ENCODE measurements at regions not wholly inside any gene's neighbourhood (a gene's known extent, or its start where the extent isn't known, plus 50 kb on each side); places are given as distances from the start of the nearest gene placed in this dataset.

GRCh38 chr4:117447925-117448324 is 362.5 kb upstream of the TRAM1L1 start:
- DNase-seq: no peak

GRCh38 chr4:117455088-117455487 is 369.7 kb upstream of the TRAM1L1 start:
- DNase-seq: no peak

- DNase-seq: no peak
Observed at GRCh38 chr4:117466388-117466787, 381.0 kb upstream of the TRAM1L1 start.

DNA sequence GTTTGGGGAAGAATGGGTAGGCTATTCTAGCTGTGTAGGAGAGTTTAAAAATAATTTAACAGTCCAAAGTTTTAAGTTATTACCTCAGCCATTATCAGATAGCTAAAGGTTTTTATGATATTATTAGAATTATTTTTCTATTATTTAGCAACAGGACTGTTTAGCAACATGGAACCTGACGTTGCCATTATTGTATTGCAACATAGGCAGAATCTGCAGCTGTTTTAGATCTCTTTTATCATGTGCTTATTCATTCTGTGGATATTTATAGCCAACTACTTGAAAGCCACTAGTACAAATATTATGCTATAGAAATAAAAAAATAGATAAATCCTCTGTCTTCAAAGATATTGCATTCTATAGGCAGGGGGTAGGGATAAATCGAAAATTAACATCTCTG is 382.0 kb upstream of the TRAM1L1 start:
- no peak for DNase-seq

- DNase-seq: no peak
Observed at GRCh38 chr4:117474987-117475386, 389.6 kb upstream of the TRAM1L1 start.

- no peak for DNase-seq
Observed at GRCh38 chr4:117477925-117478324, 392.5 kb upstream of the TRAM1L1 start.

GRCh38 chr4:117478702-117479101 is 393.3 kb upstream of the TRAM1L1 start:
- no peak for DNase-seq

- DNase-seq: no peak
Observed at GRCh38 chr4:117479673-117480072, 394.3 kb upstream of the TRAM1L1 start.

DNA sequence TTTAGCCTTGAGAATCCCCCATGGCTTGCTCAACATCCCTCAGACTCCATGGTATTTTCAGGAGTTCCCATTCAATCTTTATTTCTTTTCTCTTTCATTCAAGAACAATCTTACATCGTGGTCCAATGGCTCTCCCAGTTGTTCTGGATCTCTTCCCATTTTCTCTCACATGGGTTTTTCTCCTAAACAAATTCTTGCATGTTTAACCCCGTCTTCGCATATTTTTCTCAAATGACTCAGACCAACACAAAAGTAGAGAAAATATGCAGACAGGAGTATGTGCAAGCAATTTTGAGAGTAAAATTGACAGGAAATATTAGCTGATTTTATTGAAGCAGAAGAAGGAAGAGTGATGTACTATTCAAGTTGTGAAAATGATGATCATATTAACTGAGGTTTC is 396.4 kb upstream of the TRAM1L1 start:
- no peak for DNase-seq

- DNase-seq: no peak
Observed at GRCh38 chr4:117488692-117489091, 403.3 kb upstream of the TRAM1L1 start.

GRCh38 chr4:117489107-117489506 is 403.7 kb upstream of the TRAM1L1 start:
- DNase-seq: no peak

GRCh38 chr4:117491516-117491915 is 406.1 kb upstream of the TRAM1L1 start:
- peak; percentile 64 to 87 for DNase-seq

DNA sequence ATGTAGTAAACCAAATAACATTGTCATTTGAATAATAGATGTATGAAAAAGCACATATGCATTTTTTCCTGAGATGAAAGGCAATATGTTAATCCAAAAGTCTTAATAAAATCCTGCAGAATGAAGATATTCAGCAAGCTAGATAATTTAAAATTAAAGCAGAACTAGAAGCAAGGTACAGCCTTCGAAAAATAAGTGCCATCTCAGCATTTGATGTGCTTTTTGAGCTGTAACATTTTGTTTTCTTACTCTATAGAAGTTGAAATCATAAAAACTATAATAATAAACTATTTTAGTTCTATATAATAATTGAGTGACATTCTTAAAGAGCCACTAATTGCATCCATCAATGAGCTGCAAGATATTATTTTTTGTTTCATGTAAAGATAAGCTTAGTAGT is 410.4 kb upstream of the TRAM1L1 start:
- DNase-seq: no peak

GRCh38 chr4:117512414-117512813 is 427.0 kb upstream of the TRAM1L1 start:
- DNase-seq: peak; percentile 44 to 73

DNA sequence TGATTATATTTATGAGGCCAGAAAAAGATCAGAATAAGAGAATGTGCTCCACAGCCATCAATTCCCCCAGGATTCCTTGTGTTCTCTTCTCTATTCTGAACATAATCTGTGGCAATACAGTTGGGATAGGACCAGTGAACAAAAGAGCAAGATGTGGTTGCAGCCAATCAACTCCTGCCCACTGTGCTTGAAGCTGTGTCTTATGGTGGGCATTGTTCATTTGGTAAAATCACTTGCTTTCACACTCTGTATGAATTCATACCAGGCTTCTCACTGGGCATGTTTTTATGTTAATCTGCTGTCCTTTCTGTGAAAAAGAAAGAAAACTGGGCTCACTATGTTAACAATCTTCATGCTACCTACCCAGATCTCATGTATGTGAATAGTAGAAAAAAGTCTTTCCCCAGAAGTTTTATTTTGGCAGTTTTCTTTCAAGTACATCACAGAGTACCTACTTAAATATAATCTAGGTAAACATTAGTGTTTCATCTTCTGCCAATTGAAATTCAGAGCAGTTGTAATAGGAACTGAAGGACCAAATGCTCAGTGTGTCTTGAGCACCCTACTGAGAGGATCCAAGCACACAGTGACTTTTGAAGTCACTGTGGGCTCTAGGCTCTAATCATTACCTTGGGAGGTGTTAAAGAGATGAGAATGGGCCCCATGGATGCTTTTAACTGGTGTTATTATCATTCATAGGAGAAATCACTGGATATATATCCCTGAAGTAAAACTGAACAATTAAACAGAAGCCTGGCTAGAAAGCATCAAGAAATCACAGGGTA is 429.2 kb upstream of the TRAM1L1 start:
- peak in 1 of 2 experiments; percentile 36 for DNase-seq

GRCh38 chr4:117515921-117516320 is 430.5 kb upstream of the TRAM1L1 start:
- no peak for DNase-seq

GRCh38 chr4:117527601-117528000 is 442.2 kb upstream of the TRAM1L1 start:
- DNase-seq: no peak

DNA sequence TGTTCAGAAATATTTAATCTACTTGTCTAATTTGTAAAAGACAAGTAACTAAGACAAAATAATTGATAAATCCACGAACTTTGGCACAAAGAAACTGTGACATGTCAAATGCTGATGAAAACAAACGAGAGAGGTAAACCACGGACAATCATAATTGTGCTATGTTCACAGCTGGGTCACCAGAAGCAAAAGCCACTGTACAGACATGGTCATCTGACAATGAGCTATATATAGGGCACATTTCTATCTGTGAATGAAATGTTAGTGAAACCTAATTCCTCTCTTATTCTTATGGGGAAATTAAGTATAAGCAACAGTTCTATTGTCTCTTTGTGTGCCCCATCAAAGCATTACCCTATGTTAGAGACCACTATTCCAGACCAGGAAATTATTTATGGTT is 444.0 kb upstream of the TRAM1L1 start:
- no peak for DNase-seq

- no peak for DNase-seq
Observed at GRCh38 chr4:117533501-117533900, 448.1 kb upstream of the TRAM1L1 start.

DNA sequence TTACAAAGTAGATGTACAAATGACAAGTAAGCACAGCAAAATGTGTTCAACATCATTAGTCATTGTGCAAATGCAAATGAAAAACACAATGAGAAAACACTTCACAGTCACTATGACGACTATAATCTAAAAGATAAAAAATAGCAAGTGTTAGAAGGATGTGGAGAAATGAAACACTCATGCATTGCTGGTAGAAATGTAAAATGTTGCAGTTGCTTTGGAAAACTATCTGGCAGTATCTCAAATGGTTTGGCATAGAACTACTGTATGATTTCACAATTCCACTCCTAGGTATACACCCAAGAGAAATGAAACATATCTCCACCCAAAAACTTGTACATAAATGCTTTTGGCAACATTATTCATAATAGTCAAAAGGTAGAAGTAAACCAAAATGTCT is 459.7 kb upstream of the TRAM1L1 start:
- no peak for DNase-seq

DNA sequence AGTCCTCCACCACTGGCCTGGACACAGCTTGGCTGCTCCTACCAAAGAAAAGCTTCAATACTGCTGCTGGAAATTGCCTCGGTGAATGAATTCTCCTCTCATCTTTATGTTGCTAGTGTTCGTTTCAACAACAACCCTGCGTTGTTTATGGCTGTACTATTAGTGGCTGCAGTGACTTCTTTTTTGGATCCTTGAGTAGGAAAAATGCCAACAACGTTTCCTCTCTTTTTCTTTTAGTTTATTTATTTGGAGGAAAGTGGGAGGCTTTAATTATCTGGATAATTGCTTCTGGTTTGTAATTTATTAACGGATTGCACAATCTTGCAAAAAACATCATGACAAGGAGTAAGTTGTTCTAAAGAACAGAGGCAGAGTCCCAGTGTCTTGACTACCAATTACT is 464.1 kb upstream of the TRAM1L1 start:
- no peak for DNase-seq

DNA sequence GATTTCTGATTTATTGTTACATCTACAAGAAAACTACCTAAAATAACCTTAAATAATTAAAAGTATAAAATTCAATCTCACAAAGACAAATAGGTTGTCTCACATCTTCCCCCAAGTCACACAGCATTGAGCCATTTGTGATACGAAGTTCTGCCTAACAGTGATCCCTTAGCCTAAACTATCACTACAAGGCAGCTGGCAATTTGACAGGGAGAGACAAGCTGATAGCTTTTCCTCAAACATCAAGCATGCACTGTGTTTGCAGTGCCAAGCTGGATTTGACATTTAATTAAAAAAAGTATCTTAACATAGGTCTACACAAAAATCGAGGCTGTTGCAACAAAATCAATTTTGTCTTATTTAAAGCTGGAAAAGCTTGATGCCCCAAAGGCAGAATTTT is 464.7 kb upstream of the TRAM1L1 start:
- DNase-seq: no peak

DNA sequence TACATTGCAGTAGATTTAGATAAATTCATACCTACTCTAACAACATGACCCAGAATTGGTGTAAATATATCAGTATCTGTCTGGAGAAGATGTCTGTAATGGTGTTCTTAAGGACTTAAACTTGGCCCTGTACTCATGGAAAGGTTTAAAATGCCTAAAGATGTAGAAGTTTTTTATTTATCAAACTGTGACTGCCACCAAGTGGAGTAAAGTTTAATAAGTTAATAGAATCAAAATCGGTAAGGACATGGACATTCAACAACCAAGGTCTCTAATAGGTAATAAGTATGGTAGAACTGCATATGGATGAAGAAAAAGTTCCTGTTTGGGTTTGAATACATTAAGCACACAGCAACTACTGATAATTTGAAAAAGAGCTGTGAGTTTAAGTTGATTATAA is 474.0 kb upstream of the NDST3 start:
- DNase-seq: peak; percentile 1 to 23

DNA sequence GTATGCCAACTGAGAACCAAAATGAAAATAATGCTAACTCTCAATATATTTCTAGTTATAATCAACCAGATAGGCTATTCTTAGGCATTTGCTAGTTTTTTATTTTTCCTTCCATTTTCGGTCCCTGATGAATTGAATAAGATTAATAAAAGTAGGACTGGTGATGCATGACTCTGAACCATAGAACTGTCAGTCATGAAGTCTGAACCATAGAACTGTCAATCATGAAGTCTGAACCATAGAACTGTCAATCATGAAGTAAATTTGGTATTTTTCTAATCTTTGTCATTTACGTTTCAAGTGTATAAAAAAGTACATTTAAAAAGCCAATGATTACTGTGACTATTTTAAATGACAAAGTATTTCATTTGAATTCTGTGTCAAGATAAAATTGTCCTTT is 460.2 kb upstream of the NDST3 start:
- DNase-seq: no peak

DNA sequence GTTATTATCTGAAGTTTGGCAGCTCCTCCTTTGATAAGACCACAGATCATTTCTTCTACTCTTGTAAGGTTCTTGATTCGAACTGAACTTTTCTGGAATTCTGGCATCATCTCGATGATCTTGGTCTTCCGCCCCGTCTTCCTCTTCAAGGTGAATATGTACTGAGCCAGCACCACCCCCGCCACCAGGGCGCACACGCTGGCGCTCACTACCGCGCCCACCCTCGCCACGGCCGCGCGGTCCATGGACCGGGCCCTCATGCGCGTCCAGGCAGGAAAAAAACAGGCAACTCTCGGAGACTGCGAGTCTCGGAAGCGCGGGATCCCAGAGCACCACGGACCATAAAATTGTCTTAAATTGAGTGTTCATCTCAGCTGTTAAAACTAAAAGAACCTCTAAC is 458.4 kb upstream of the NDST3 start:
- no peak for DNase-seq
